Epithelial cell of esophagus (primary cell): ENCODE measurements at regions not wholly inside any gene's neighbourhood (a gene's known extent, or its start where the extent isn't known, plus 50 kb on each side); places are given as distances from the start of the nearest gene placed in this dataset.
"Not testable (repeated sequence)": the region's sequence is repeated elsewhere in the genome, so short reads cannot be mapped to it uniquely, and the experiment has no call there.

Experiments used
- DNase-seq: peaks from one replicate; pipeline ENCODE4 v3.0.0; 2010; ENCODE audit warnings: low read depth
- H3K4me3 ChIP-seq: 2 replicates; pipeline ENCODE4 v1.5.1; 2011; ENCODE audit warnings: mild to moderate bottlenecking, low read length, control low read depth
- CTCF ChIP-seq: IDR thresholded peaks from 2 replicates; pipeline ENCODE4 v1.5.1; 2011; ENCODE audit warnings: low read depth, mild to moderate bottlenecking, low read length, control low read depth, inconsistent platforms; ENCODE audit not compliant: insufficient read depth; ENCODE audit errors: missing control alignments

GRCh38 chr3:177381070-177381469 is 183.8 kb upstream of the TBL1XR1 start:
- H3K4me3 ChIP-seq, result no peak overlapping the region
- DNase-seq, result no peak
- TF ChIP-seq CTCF, result no peak

GRCh38 chr3:177382944-177383343 is 185.7 kb upstream of the TBL1XR1 start:
- TF ChIP-seq CTCF, result no peak
- peak; percentile 55 for DNase-seq
- H3K4me3 ChIP-seq, result no peak overlapping the region

- DNase-seq, result no peak
- no peak for TF ChIP-seq CTCF
Observed at GRCh38 chr3:177385186-177385585, 187.9 kb upstream of the TBL1XR1 start.

GRCh38 chr3:177385831-177386301 is 188.6 kb upstream of the TBL1XR1 start:
- peak; percentile 92 for DNase-seq
- TF ChIP-seq CTCF, result no peak
- no peak overlapping the region for H3K4me3 ChIP-seq

More at GRCh38 chr3:177385186-177385585, 187.9 kb upstream of the TBL1XR1 start:
- H3K4me3 ChIP-seq, result no peak overlapping the region

- TF ChIP-seq CTCF, result no peak
- H3K4me3 ChIP-seq, result no peak overlapping the region
- no peak for DNase-seq
Observed at GRCh38 chr3:177388209-177388608, 190.9 kb upstream of the TBL1XR1 start.

- not testable (repeated sequence) for DNase-seq, H3K4me3 ChIP-seq
Observed at GRCh38 chr3:177394231-177395024, 197.1 kb upstream of the TBL1XR1 start.

GRCh38 chr3:177396733-177397132 is 199.5 kb upstream of the TBL1XR1 start:
- TF ChIP-seq CTCF, result no peak
- H3K4me3 ChIP-seq, result no peak overlapping the region
- DNase-seq, result no peak
